ENCODE measurements at regions not wholly inside any gene's neighbourhood (a gene's known extent, or its start where the extent isn't known, plus 50 kb on each side); places are given as distances from the start of the nearest gene placed in this dataset.

GRCh38 chr18:60555625-60556024, 183.1 kb upstream of the MC4R start:
- DNase-seq (ENCODE audit: insufficient read length) (no peak), FAIRE-seq (peak; percentile 9)
- TF ChIP-seq POLR2A (IDR thresholded peaks at IDR 0.05; ENCODE audit: low read depth, low read length) (no peak), TAF1 (IDR thresholded peaks at IDR 0.05; ENCODE audit: borderline replicate concordance, low read depth, low read length) (no peak), POLR2AphosphoS5 (IDR thresholded peaks at IDR 0.05; ENCODE audit: low read depth, low read length) (no peak)

- FAIRE-seq = no peak
- no peak for DNase-seq (ENCODE audit: insufficient read length)
- TF ChIP-seq POLR2A (IDR thresholded peaks at IDR 0.05; ENCODE audit: low read depth, low read length) = no peak
- no peak for TF ChIP-seq POLR2AphosphoS5 (IDR thresholded peaks at IDR 0.05; ENCODE audit: low read depth, low read length)
- no peak for TF ChIP-seq TAF1 (IDR thresholded peaks at IDR 0.05; ENCODE audit: borderline replicate concordance, low read depth, low read length)
These were observed 183.8 kb upstream of the MC4R start for GRCh38 chr18:60556326-60556725.

GRCh38 chr18:60560071-60560470, 187.5 kb upstream of the MC4R start:
- TF ChIP-seq POLR2A (IDR thresholded peaks at IDR 0.05; ENCODE audit: low read depth, low read length) (no peak), TAF1 (IDR thresholded peaks at IDR 0.05; ENCODE audit: borderline replicate concordance, low read depth, low read length) (no peak), POLR2AphosphoS5 (IDR thresholded peaks at IDR 0.05; ENCODE audit: low read depth, low read length) (no peak)
- DNase-seq (ENCODE audit: insufficient read length) = no peak
- no peak for FAIRE-seq

- no peak for TF ChIP-seq POLR2A (IDR thresholded peaks at IDR 0.05; ENCODE audit: low read depth, low read length)
- no peak for TF ChIP-seq POLR2AphosphoS5 (IDR thresholded peaks at IDR 0.05; ENCODE audit: low read depth, low read length)
- no peak for TF ChIP-seq TAF1 (IDR thresholded peaks at IDR 0.05; ENCODE audit: borderline replicate concordance, low read depth, low read length)
- DNase-seq (ENCODE audit: insufficient read length) (no peak), FAIRE-seq (no peak)
These were observed 190.5 kb upstream of the MC4R start for GRCh38 chr18:60563082-60563481.

GRCh38 chr18:60568220-60568619, 195.6 kb upstream of the MC4R start:
- TF ChIP-seq TAF1 (IDR thresholded peaks at IDR 0.05; ENCODE audit: borderline replicate concordance, low read depth, low read length) (no peak), POLR2A (IDR thresholded peaks at IDR 0.05; ENCODE audit: low read depth, low read length) (no peak), POLR2AphosphoS5 (IDR thresholded peaks at IDR 0.05; ENCODE audit: low read depth, low read length) (no peak)
- DNase-seq (ENCODE audit: insufficient read length) = no peak
- FAIRE-seq = no peak

- FAIRE-seq = no peak
- TF ChIP-seq POLR2A (IDR thresholded peaks at IDR 0.05; ENCODE audit: low read depth, low read length) (no peak), POLR2AphosphoS5 (IDR thresholded peaks at IDR 0.05; ENCODE audit: low read depth, low read length) (no peak), TAF1 (IDR thresholded peaks at IDR 0.05; ENCODE audit: borderline replicate concordance, low read depth, low read length) (no peak)
- no peak for DNase-seq (ENCODE audit: insufficient read length)
These were observed 197.6 kb upstream of the MC4R start for GRCh38 chr18:60570172-60570571.

- DNase-seq (ENCODE audit: insufficient read length) (no peak), FAIRE-seq (no peak)
- TF ChIP-seq POLR2AphosphoS5 (IDR thresholded peaks at IDR 0.05; ENCODE audit: low read depth, low read length) = no peak
- TF ChIP-seq POLR2A (IDR thresholded peaks at IDR 0.05; ENCODE audit: low read depth, low read length) = no peak
- TF ChIP-seq TAF1 (IDR thresholded peaks at IDR 0.05; ENCODE audit: borderline replicate concordance, low read depth, low read length) = no peak
These were observed 204.9 kb upstream of the MC4R start for GRCh38 chr18:60577457-60577856.

GRCh38 chr18:60585670-60586069, 213.1 kb upstream of the MC4R start:
- DNase-seq (ENCODE audit: insufficient read length) = no peak
- FAIRE-seq = no peak
- TF ChIP-seq POLR2A (IDR thresholded peaks at IDR 0.05; ENCODE audit: low read depth, low read length) = no peak
- TF ChIP-seq TAF1 (IDR thresholded peaks at IDR 0.05; ENCODE audit: borderline replicate concordance, low read depth, low read length) = no peak
- no peak for TF ChIP-seq POLR2AphosphoS5 (IDR thresholded peaks at IDR 0.05; ENCODE audit: low read depth, low read length)

GRCh38 chr18:60593249-60593648, 220.7 kb upstream of the MC4R start:
- FAIRE-seq = no peak
- no peak for DNase-seq (ENCODE audit: insufficient read length)
- no peak for TF ChIP-seq POLR2A (IDR thresholded peaks at IDR 0.05; ENCODE audit: low read depth, low read length)
- TF ChIP-seq POLR2AphosphoS5 (IDR thresholded peaks at IDR 0.05; ENCODE audit: low read depth, low read length) = no peak
- TF ChIP-seq TAF1 (IDR thresholded peaks at IDR 0.05; ENCODE audit: borderline replicate concordance, low read depth, low read length) = no peak

- TF ChIP-seq TAF1 (IDR thresholded peaks at IDR 0.05; ENCODE audit: borderline replicate concordance, low read depth, low read length) (no peak), POLR2AphosphoS5 (IDR thresholded peaks at IDR 0.05; ENCODE audit: low read depth, low read length) (no peak), POLR2A (IDR thresholded peaks at IDR 0.05; ENCODE audit: low read depth, low read length) (no peak)
- FAIRE-seq (no peak), DNase-seq (ENCODE audit: insufficient read length) (no peak)
These were observed 224.4 kb upstream of the MC4R start for GRCh38 chr18:60596928-60597327.

GRCh38 chr18:60599267-60599666, 226.7 kb upstream of the MC4R start:
- no peak for DNase-seq (ENCODE audit: insufficient read length)
- TF ChIP-seq POLR2AphosphoS5 (IDR thresholded peaks at IDR 0.05; ENCODE audit: low read depth, low read length) (no peak), TAF1 (IDR thresholded peaks at IDR 0.05; ENCODE audit: borderline replicate concordance, low read depth, low read length) (no peak), POLR2A (IDR thresholded peaks at IDR 0.05; ENCODE audit: low read depth, low read length) (no peak)
- no peak for FAIRE-seq

GRCh38 chr18:60599995-60600394, 227.4 kb upstream of the MC4R start:
- FAIRE-seq (no peak), DNase-seq (ENCODE audit: insufficient read length) (no peak)
- TF ChIP-seq POLR2AphosphoS5 (IDR thresholded peaks at IDR 0.05; ENCODE audit: low read depth, low read length) (no peak), TAF1 (IDR thresholded peaks at IDR 0.05; ENCODE audit: borderline replicate concordance, low read depth, low read length) (no peak), POLR2A (IDR thresholded peaks at IDR 0.05; ENCODE audit: low read depth, low read length) (no peak)

GRCh38 chr18:60601249-60601648, 228.7 kb upstream of the MC4R start:
- no peak for TF ChIP-seq POLR2A (IDR thresholded peaks at IDR 0.05; ENCODE audit: low read depth, low read length)
- no peak for TF ChIP-seq POLR2AphosphoS5 (IDR thresholded peaks at IDR 0.05; ENCODE audit: low read depth, low read length)
- no peak for TF ChIP-seq TAF1 (IDR thresholded peaks at IDR 0.05; ENCODE audit: borderline replicate concordance, low read depth, low read length)
- DNase-seq (ENCODE audit: insufficient read length) (no peak), FAIRE-seq (no peak)
